ENCODE measurements at regions not wholly inside any gene's neighbourhood (a gene's known extent, or its start where the extent isn't known, plus 50 kb on each side); places are given as distances from the start of the nearest gene placed in this dataset.
A peak's percentile ranks its signal among the peaks of the same experiment; 100 is the strongest.
"Not testable (repeated sequence)": the region's sequence is repeated elsewhere in the genome, so short reads cannot be mapped to it uniquely, and the experiment has no call there.

GRCh38 chr5:25970906-25971489, 1067.4 kb downstream of the CDH9 start:
- FAIRE-seq (no peak), DNase-seq (ENCODE audit: insufficient read length, low spot score) (no peak)
- TF ChIP-seq POU2F2 (IDR thresholded peaks at IDR 0.05; ENCODE audit: low read depth, low read length) (no peak), POLR2AphosphoS5 (IDR thresholded peaks at IDR 0.05; ENCODE audit: low read depth, low read length) (no peak), PAX5 (IDR thresholded peaks at IDR 0.05; ENCODE audit: insufficient read depth, low read length, severe bottlenecking) (no peak), SPI1 (IDR thresholded peaks at IDR 0.05; ENCODE audit: low read depth, low read length) (no peak), POLR2A (IDR thresholded peaks at IDR 0.05; ENCODE audit: low read depth, low read length) (no peak)

DNA sequence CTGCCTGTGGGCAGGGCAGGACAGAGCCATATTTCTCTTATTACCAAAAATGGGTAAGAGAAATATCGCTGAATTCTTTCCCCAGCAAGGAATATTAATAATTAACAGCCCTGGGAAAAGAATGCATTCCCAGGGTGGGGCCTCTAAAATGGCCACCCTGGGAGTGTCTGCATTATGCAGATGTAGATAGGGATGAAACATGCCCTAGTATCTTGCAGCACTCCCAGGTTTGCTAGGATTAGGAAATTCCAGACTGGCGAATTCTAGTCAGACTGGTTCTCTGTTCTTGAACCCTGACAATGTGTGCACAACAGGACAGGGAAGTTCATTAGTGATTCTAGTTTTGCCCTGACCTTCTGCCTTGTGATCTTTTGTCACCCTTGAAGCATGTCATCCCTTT, 1069.3 kb downstream of the CDH9 start:
- FAIRE-seq; DNase-seq (ENCODE audit: insufficient read length, low spot score): not testable (repeated sequence)

DNA sequence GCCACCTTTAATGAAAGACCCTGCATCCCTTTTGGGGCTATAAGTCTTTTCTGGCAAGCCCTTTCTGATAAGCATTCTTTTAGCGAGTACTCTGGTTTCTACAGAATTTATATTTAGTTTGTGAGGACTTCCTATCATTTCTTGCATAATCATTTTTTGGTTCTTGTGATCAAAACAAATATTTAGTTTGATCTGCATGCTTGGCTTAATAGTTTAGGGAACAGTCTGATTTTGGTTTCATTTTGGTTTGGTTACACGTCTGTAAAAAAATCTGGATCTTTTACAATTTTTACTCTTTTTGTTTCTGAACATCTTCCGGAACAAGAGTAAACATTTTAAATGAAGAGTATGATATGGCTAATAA, 1074.4 kb downstream of the CDH9 start:
- no peak for TF ChIP-seq POU2F2 (IDR thresholded peaks at IDR 0.05; ENCODE audit: low read depth, low read length)
- TF ChIP-seq SPI1 (IDR thresholded peaks at IDR 0.05; ENCODE audit: low read depth, low read length): no peak
- TF ChIP-seq TAF1 (IDR thresholded peaks at IDR 0.05; ENCODE audit: low read depth, low read length): no peak
- no peak for TF ChIP-seq POLR2AphosphoS5 (IDR thresholded peaks at IDR 0.05; ENCODE audit: low read depth, low read length)
- TF ChIP-seq POLR2A (IDR thresholded peaks at IDR 0.05; ENCODE audit: low read depth, low read length): no peak
- TF ChIP-seq PAX5 (IDR thresholded peaks at IDR 0.05; ENCODE audit: insufficient read depth, low read length, severe bottlenecking): no peak
- DNase-seq (ENCODE audit: insufficient read length, low spot score) (no peak), FAIRE-seq (no peak)

DNA sequence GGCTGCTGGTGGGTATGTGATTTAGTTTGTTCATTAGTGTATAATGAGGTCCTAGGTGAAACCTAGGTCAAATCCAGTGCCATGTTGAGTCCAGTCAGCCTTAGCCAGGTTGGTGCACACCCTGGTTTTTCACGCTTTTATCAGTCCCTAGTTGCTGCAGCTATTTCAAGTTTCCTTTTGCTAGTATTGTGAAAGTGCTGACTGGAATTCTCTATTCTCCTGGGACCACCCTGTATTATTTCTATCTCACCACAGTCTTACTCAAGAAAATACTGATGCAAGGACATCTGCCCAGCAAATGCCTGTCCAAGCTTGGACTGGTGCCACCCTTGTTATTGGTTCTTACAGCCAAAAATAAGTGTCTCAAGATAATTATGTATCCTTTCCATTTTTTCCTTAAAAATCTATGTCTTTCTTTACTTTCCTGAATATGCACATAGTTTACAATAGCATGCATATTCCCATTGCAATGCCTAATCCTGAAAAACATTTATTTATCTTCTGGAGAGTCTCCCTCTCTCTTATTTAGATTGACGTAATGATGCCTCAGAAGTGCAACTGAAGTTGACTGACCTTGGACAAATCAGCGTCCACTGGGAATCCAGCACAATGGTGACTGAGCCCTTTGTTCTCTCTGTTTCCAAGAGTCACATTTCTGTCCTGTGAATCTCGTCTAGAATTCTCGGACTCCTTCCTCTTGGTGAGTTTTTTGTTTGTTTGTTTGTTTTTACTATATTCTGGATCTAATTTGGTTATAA, 1075.0 kb downstream of the CDH9 start:
- DNase-seq (ENCODE audit: insufficient read length, low spot score): no peak
- no peak for FAIRE-seq
- TF ChIP-seq TAF1 (IDR thresholded peaks at IDR 0.05; ENCODE audit: low read depth, low read length) (no peak), POLR2A (IDR thresholded peaks at IDR 0.05; ENCODE audit: low read depth, low read length) (no peak), POU2F2 (IDR thresholded peaks at IDR 0.05; ENCODE audit: low read depth, low read length) (no peak), POLR2AphosphoS5 (IDR thresholded peaks at IDR 0.05; ENCODE audit: low read depth, low read length) (no peak), PAX5 (IDR thresholded peaks at IDR 0.05; ENCODE audit: insufficient read depth, low read length, severe bottlenecking) (no peak), SPI1 (IDR thresholded peaks at IDR 0.05; ENCODE audit: low read depth, low read length) (no peak)

DNA sequence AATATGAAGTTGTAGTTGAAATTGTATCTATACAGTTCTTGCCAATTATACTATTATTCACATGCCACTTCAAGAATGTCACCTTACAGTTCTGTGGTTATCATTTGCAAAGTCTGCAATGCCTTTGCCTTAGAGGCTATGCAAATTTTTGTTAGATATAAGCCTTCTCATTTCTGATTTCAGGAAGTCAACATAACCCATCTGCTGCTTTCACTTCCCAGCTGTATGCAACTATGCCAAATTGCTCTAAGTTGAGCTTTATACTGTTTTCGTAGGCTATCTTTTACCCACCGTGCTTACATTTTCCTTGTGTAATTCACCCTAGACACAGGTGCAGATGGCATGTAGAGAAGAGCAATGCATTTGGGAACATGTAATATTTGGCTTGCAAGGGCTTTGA, 1083.0 kb downstream of the CDH9 start:
- DNase-seq (ENCODE audit: insufficient read length, low spot score) (no peak), FAIRE-seq (no peak)
- no peak for TF ChIP-seq PAX5 (IDR thresholded peaks at IDR 0.05; ENCODE audit: insufficient read depth, low read length, severe bottlenecking)
- TF ChIP-seq SPI1 (IDR thresholded peaks at IDR 0.05; ENCODE audit: low read depth, low read length): peak; percentile 66

DNA sequence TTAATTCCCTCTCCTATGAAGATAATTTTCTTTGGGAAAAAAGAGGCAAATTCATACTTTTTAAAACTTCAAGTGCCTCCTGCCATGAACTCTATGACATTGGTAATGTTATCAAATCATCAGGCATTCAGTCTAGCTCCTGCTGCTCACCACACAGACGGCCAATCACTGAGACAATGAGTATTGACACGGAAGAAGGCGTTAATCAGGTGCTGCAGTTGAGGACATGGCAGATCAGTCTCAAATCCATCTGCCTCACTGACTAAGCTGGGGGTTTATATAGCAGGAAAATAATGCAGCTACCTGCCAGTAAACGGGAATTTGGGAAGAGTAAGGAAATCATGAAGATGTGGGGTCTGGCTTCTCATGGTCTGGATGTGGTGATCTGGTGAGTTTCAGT, 1087.7 kb downstream of the CDH9 start:
- TF ChIP-seq POU2F2 (IDR thresholded peaks at IDR 0.05; ENCODE audit: low read depth, low read length) (no peak), POLR2A (IDR thresholded peaks at IDR 0.05; ENCODE audit: low read depth, low read length) (no peak), TAF1 (IDR thresholded peaks at IDR 0.05; ENCODE audit: low read depth, low read length) (no peak), POLR2AphosphoS5 (IDR thresholded peaks at IDR 0.05; ENCODE audit: low read depth, low read length) (no peak), SPI1 (IDR thresholded peaks at IDR 0.05; ENCODE audit: low read depth, low read length) (no peak), PAX5 (IDR thresholded peaks at IDR 0.05; ENCODE audit: insufficient read depth, low read length, severe bottlenecking) (no peak)
- FAIRE-seq (no peak), DNase-seq (ENCODE audit: insufficient read length, low spot score) (no peak)

- no peak for FAIRE-seq
Observed at GRCh38 chr5:25948278-25948677, 1090.1 kb downstream of the CDH9 start.

DNA sequence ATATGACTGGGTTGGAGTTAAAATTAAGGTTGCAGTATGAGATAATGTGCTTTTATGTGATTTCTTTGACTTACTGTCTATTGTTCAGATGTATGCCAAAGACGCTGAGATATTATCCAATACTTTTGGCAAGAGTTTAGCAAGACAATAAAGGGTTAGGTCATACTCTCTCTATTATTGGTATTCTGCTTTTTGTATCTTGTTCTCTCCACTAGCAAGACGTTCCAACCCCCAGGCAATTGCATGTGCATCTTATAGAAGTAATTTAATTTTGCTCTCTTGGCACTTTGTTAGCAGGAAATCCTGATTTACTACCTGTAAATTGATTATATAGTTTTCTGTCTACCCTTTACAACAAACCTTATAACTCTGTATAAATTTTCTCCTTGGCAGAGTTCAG, 1093.6 kb downstream of the CDH9 start:
- FAIRE-seq (no peak), DNase-seq (ENCODE audit: insufficient read length, low spot score) (no peak)
- TF ChIP-seq POLR2AphosphoS5 (IDR thresholded peaks at IDR 0.05; ENCODE audit: low read depth, low read length) (no peak), POU2F2 (IDR thresholded peaks at IDR 0.05; ENCODE audit: low read depth, low read length) (no peak), SPI1 (IDR thresholded peaks at IDR 0.05; ENCODE audit: low read depth, low read length) (no peak), TAF1 (IDR thresholded peaks at IDR 0.05; ENCODE audit: low read depth, low read length) (no peak), PAX5 (IDR thresholded peaks at IDR 0.05; ENCODE audit: insufficient read depth, low read length, severe bottlenecking) (no peak), POLR2A (IDR thresholded peaks at IDR 0.05; ENCODE audit: low read depth, low read length) (no peak)

More at GRCh38 chr5:25948278-25948677, 1090.1 kb downstream of the CDH9 start:
- no peak for DNase-seq (ENCODE audit: insufficient read length, low spot score)
- no peak for TF ChIP-seq TAF1 (IDR thresholded peaks at IDR 0.05; ENCODE audit: low read depth, low read length)
- no peak for TF ChIP-seq POLR2A (IDR thresholded peaks at IDR 0.05; ENCODE audit: low read depth, low read length)
- TF ChIP-seq SPI1 (IDR thresholded peaks at IDR 0.05; ENCODE audit: low read depth, low read length): no peak
- TF ChIP-seq POU2F2 (IDR thresholded peaks at IDR 0.05; ENCODE audit: low read depth, low read length): no peak
- TF ChIP-seq POLR2AphosphoS5 (IDR thresholded peaks at IDR 0.05; ENCODE audit: low read depth, low read length): no peak
- no peak for TF ChIP-seq PAX5 (IDR thresholded peaks at IDR 0.05; ENCODE audit: insufficient read depth, low read length, severe bottlenecking)

DNA sequence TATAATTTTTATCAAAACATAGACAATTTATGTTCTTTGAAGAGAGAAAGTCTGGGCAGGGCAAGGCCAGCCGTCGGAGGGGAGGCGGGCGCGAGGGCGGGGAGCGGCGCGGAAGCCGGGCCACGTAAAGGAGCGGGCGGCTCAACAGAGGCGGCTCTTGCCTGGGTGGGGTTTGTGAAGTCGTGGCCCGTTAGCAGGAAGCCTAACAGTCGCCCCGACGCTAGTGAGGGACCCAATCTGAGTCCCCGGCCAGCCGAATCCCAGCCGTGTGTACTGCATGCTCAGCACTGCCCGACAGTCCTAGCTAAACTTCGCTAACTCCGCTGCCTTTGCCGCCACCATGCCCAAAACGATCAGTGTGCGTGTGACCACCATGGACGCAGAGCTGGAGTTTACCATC, 1129.2 kb downstream of the CDH9 start:
- no peak for TF ChIP-seq POLR2A (IDR thresholded peaks at IDR 0.05; ENCODE audit: low read depth, low read length)
- TF ChIP-seq SPI1 (IDR thresholded peaks at IDR 0.05; ENCODE audit: low read depth, low read length): no peak
- no peak for TF ChIP-seq POU2F2 (IDR thresholded peaks at IDR 0.05; ENCODE audit: low read depth, low read length)
- TF ChIP-seq TAF1 (IDR thresholded peaks at IDR 0.05; ENCODE audit: low read depth, low read length): no peak
- no peak for TF ChIP-seq POLR2AphosphoS5 (IDR thresholded peaks at IDR 0.05; ENCODE audit: low read depth, low read length)
- TF ChIP-seq PAX5 (IDR thresholded peaks at IDR 0.05; ENCODE audit: insufficient read depth, low read length, severe bottlenecking): no peak
- no peak for DNase-seq (ENCODE audit: insufficient read length, low spot score)
- FAIRE-seq: no peak

DNA sequence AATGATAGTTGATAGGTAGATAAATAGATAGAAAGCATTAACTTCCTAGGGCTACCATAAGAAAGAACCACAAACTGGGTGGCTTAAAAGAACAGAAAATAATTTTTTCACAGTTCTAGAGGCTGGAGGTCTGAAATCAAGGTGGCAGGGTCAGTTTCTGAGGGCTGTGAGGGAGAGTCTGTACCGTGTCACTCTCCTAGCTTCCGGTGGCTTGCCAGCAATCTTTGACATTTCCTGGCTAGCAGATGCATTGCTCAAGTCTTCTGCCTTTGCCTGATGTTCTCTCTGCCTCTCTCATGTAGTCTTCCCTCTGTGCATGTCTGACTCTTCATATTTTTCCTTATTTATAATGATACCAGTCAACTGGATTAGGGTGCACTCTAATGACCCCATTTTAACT, 1132.7 kb downstream of the CDH9 start:
- TF ChIP-seq POLR2A (IDR thresholded peaks at IDR 0.05; ENCODE audit: low read depth, low read length) (no peak), PAX5 (IDR thresholded peaks at IDR 0.05; ENCODE audit: insufficient read depth, low read length, severe bottlenecking) (no peak), POLR2AphosphoS5 (IDR thresholded peaks at IDR 0.05; ENCODE audit: low read depth, low read length) (no peak), POU2F2 (IDR thresholded peaks at IDR 0.05; ENCODE audit: low read depth, low read length) (no peak)
- no peak for FAIRE-seq
- DNase-seq (ENCODE audit: insufficient read length, low spot score): no peak
